DMS53 treated with DMSO at 0.1 percent for 48 hours (cell line): ENCODE measurements at regions not wholly inside any gene's neighbourhood (a gene's known extent, or its start where the extent isn't known, plus 50 kb on each side); places are given as distances from the start of the nearest gene placed in this dataset.
"Not testable (repeated sequence)": the region's sequence is repeated elsewhere in the genome, so short reads cannot be mapped to it uniquely, and the experiment has no call there.

Experiments
- DNase-seq: peaks from one replicate; lab custom pipeline; 2025; ENCODE audit not compliant: unreplicated experiment; lab: John Stamatoyannopoulos, UW

GRCh38 chr12:67893022-67893580, 96.1 kb upstream of the IFNG-AS1 start:
- DNase-seq, result no peak

GRCh38 chr12:67900418-67900817, 88.8 kb upstream of the IFNG-AS1 start:
- not testable (repeated sequence) for DNase-seq

GRCh38 chr12:67909091-67909531, 80.1 kb upstream of the IFNG-AS1 start:
- no peak for DNase-seq

GRCh38 chr12:67909681-67910080, 79.6 kb upstream of the IFNG-AS1 start:
- no peak for DNase-seq

GRCh38 chr12:67910360-67911274, 78.6 kb upstream of the IFNG-AS1 start:
- no peak for DNase-seq

- DNase-seq, result no peak
Observed at GRCh38 chr12:67911275-67911600, 78.0 kb upstream of the IFNG-AS1 start.

- DNase-seq, result no peak
Observed at GRCh38 chr12:67911789-67912188, 77.5 kb upstream of the IFNG-AS1 start.

GRCh38 chr12:67915335-67915851, 73.9 kb upstream of the IFNG-AS1 start:
- peak; percentile 97 for DNase-seq

- no peak for DNase-seq
Observed at GRCh38 chr12:67916266-67916970, 72.8 kb upstream of the IFNG-AS1 start.

- no peak for DNase-seq
Observed at GRCh38 chr12:67917811-67918210, 71.4 kb upstream of the IFNG-AS1 start.

- DNase-seq, result no peak
Observed at GRCh38 chr12:67918441-67918840, 70.8 kb upstream of the IFNG-AS1 start.

- peak; percentile 77 for DNase-seq
Observed at GRCh38 chr12:67919406-67919805, 69.8 kb upstream of the IFNG-AS1 start.

- no peak for DNase-seq
Observed at GRCh38 chr12:67920413-67920812, 68.8 kb upstream of the IFNG-AS1 start.

GRCh38 chr12:67921286-67921685, 68.0 kb upstream of the IFNG-AS1 start:
- no peak for DNase-seq

- no peak for DNase-seq
Observed at GRCh38 chr12:67922245-67922644, 67.0 kb upstream of the IFNG-AS1 start.

GRCh38 chr12:67925077-67925476, 64.2 kb upstream of the IFNG-AS1 start:
- peak; percentile 67 for DNase-seq

- no peak for DNase-seq
Observed at GRCh38 chr12:67925552-67925951, 63.7 kb upstream of the IFNG-AS1 start.

GRCh38 chr12:67926063-67926462, 63.2 kb upstream of the IFNG-AS1 start:
- DNase-seq, result no peak

- no peak for DNase-seq
Observed at GRCh38 chr12:67927324-67927723, 61.9 kb upstream of the IFNG-AS1 start.

GRCh38 chr12:67927815-67928214, 61.4 kb upstream of the IFNG-AS1 start:
- DNase-seq, result no peak

GRCh38 chr12:67928621-67929383, 60.4 kb upstream of the IFNG-AS1 start:
- no peak for DNase-seq
